ENCODE measurements at regions not wholly inside any gene's neighbourhood (a gene's known extent, or its start where the extent isn't known, plus 50 kb on each side); places are given as distances from the start of the nearest gene placed in this dataset.
A peak's percentile ranks its signal among the peaks of the same experiment; 100 is the strongest.
"Not testable (repeated sequence)": the region's sequence is repeated elsewhere in the genome, so short reads cannot be mapped to it uniquely, and the experiment has no call there.

DNA sequence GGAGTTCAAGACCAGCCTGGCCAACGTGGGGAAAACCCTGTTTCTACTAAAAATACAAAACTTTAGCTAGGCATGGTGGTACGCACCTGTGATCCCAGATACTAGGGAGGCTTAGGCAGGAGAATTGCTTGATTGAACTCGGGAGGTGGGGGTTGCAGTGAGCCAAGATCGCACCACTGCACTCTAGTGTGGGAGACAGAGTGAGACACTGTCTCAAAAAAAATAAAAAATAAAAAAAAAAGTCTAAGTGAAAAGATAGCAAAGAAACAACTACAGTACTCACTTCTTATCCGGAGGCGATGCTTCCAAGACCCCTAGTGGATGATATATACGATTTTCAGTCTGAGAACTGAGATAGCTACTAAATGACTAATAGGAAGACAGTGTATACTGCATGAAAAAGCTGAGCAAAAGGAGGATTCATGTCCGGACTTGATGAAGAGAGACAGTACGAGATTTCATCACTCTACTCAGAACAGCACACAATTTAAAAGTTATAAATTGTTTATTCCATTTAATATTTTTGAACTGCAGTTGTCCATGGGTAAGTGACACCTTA is 138.7 kb upstream of the GOLGA6L6 start:
- not testable (repeated sequence) for DNase-seq

DNA sequence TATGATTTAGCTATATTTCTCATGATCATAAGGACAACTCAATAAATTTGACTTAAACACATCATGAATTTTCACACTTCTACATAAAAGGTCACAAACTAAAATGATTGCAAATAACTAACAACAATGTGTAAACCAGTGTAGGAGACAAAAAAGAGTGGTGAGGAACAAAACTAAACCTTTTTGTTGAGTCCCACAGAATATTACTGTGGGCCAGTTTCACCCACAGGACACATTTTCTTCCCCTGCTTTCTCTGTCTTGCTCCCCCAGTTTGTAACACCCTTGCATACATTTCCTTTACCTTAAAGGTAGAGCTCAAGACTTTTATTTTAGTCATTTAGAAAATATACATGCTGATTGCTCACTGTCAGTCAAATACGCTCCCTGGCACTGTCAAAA is 130.9 kb upstream of the GOLGA6L6 start:
- DNase-seq: no peak

DNA sequence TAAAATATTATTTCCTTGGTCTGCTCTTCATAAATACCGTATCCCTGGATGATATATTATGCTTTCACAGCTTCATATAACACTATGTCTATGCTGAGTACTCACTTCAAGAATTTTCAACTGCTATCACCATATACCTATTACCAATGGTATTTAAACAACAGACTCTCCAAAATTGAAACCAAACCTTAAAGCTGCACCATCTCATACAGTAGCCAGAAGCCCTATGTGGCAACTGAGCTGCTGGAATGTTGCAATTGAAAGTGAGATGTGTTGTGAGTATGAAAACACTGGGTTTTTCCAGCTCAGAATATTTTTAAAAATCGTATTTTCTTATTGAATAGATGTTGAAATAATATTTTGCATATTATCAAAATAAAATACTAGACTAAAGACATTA is 130.1 kb upstream of the GOLGA6L6 start:
- no peak for DNase-seq

DNA sequence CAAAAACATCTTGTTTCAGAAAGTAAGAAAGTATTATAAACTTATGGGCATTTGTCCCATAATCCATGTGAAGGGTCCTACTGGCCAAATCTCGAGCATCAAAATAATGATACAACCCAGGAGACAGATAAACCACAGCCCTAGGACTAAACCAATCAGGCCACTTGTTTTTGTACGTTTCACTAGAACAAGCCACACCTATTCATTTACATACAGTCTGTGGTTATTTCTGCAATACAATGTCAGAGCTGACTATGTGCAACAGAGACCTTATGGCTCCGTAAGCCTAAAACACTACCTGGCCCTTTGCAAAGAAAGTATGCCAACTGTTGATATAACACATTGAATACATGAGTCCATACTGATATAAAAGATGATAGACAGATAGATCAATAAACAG is 124.8 kb upstream of the GOLGA6L6 start:
- not testable (repeated sequence) for DNase-seq

DNA sequence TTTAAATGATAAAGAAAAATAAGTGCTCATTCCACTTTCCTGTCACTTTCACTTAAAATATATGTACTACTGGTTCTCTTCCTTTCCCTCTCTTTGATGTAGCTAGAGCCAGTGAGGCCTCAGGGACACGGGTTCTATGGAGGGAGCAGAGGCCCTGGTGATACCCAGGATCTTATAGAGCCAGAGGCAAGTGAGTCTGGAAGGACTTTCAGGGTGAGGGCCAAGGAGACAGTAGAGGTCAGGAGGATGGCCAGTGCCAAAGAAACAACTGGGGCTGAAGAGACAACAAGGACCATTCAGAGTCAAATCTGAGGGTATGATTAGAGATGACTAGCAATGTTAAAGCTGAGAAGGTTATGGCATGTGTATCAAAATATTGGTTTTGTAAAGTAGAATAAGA is 124.1 kb upstream of the GOLGA6L6 start:
- no peak for DNase-seq

DNA sequence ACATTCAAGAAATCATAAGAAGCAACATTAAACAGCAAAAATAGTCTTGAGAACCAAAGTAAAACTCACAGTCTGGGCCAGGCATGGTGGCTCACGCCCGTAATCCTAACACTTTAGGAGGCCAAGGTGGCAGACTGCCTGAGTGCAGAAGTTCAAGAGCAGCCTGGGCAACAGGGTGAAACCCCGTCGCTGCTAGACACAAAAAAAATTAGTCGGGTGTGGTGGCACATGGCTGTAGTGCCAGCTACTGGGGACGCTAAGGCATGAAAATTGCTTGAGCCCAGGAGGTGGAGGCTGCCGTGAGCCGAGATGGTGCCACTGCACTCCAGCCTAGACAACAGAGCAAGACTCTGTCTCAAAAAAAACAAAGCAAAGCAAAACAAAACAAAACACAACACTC is 117.7 kb upstream of the GOLGA6L6 start:
- DNase-seq: no peak

DNA sequence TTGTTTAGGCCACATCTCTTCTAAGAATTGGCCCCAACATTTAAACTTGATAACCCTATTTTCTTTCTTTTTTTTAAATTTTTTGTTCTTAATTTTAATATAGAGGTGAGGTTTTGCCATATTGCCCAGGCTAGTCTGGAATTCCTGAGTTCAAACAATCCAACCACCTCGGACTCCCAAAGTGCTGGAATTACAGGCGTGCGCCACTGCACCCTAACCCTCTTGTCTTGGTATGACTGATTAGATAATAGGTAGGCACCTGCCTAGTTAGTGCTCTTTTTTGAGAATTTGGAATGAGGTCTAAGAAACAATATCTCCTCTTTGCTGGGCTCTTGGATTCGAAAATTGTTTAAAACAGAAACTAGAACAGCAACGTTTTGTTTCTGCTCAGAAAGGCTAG is 116.4 kb upstream of the GOLGA6L6 start:
- no peak for DNase-seq

DNA sequence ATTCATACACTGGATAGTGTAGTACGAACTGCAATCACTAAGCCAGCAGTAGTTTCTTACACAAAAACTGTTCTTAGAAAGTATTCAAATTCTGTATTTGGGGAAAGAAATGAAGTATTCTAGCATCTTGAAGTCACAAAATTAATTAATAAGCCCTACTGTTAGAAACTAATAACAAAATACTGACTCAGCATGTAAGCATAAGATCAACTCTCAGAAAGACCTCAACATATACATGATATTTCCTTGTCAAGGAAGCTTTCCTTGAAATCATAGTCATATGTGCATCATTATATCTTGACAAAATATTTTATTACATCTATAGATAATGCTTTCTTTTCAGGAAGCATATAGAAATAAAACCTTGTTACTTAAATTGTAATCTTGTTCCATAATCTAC is 115.5 kb upstream of the GOLGA6L6 start:
- DNase-seq: no peak

DNA sequence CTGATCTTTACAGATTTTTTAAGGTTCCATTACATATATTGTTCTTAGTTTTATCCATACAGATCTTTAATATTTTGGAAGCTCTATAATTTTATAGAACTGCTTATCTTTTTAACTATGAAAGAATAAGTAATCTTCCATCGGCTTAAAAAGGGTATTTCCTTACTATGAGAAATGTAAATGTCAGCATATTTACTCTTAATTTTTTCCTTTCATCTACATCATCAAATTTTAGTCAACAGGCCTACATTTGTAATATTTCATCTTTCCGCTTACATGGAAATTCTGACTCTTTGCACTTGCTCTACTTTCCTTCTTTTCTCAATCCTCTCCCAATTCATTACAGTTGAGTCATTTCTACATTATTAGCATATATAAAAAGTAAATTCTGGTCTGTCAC is 111.3 kb upstream of the GOLGA6L6 start:
- no peak for DNase-seq

DNA sequence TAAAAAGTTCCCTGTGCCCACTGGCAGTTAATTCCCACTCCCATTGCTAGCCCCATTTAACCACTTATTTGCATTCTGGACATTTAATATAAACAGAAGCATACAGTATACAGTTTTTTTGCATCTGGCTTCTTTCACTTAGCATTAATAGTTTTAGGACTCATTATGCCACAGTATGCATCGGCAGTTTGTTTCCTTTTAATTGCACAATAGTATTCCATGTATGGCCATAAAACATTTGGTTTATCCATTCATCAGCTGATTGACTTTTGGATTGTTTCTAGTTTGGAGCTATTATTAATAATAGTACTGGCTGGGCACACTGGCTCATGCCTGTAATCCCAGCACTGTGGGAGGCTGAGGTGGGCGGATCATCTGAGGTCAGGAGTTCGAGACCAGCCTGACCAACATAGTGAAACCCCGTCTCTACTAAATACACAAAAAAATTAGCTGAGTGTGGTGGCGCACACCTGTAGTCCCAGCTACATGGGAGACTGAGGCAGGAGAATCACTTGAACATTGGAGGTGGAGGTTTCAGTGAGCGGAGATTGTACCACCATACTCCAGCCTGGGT is 106.9 kb upstream of the GOLGA6L6 start:
- not testable (repeated sequence) for DNase-seq

DNA sequence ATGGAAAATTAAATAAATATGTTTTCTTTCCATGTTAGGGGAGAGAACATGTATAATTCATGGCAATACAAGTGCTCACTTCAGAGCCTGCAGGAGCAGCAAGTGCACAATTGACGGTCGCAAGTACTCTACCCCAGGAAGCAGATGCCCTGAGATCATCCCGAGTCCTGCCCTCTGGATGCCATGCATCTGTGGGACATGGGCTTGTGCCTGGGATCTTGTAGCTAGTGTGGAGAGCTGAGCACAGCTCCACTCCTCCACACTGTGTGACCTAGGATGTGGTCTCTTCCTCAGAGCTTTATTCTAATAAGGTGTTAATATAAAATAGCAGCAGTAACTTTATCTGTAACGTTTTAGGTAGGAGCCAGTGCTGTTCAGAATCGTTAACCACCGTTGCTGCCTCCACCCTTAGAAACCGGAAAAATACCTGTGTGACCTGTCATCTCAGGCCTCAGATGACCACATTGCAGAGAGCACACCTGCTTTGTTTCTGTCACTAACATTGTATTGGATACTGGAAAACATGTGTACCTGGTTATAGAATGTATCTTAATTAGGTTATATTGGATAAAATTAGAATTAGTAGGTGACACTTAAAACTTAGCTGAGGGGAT is 105.0 kb upstream of the GOLGA6L6 start:
- DNase-seq: no peak

DNA sequence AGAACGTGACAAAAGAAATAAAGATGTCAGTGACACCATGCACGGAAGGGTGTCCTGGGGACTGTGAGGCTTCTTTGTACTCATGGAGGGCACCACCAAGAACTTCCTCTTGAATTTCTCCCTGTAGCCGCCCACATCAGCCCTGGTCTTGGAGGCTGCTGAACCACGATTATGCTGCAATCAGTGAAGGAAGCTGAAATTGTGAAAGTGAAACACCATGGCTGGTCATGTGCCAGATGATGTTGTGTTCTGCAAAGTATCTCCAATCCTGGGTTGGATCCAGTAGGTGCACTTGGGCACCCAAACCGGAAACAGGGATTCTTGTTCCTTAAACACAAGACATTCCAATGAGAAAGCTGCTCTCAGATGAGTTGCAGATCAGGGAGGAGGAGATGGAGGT is 104.4 kb upstream of the GOLGA6L6 start:
- DNase-seq: peak; percentile 49

DNA sequence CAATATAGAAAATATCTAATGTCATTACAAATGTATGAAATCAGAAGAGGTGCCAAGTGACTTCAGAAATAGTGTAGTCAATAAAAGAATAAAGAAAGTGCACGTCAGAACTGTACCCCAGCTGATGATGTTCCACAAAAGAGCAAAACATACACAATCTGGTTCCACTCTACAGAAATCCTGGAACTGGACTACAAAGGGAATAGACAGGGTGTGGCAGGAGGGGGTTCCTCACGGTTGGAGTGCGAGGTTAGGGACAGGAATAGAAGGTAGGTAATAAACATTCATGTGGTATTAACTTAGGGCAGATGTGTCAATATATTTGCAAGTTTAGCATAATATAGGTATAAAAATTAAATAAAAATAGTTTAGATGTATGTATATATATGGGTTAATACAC is 103.3 kb upstream of the GOLGA6L6 start:
- DNase-seq: no peak

DNA sequence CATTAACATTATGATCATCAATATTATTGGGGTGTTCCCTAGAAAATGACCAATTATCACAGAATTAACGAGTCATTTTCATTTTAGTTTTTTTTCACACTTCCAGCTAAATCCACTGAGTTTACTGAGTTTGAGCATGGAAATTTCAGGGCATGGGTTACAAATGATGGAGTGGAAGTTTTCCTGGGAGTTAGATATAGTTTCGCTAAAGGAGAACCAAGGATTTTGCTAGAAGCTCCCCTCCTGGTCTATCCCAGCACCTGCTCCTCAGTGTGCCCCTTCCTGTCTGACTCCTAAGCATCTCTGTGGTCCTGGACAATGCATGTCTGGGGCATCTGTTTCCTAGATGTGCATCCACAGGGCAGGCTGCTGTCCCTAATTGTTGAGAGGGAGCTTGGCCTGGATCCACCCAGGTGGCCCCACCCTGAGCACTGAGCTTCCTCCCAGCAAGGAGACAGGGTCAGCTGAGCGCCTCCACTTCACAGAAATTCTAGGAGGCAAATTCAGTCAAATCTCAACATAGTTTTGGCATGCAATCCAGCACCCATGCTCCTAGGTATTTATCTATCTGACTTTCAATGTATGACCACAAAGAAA is 102.3 kb upstream of the GOLGA6L6 start:
- no peak for DNase-seq

DNA sequence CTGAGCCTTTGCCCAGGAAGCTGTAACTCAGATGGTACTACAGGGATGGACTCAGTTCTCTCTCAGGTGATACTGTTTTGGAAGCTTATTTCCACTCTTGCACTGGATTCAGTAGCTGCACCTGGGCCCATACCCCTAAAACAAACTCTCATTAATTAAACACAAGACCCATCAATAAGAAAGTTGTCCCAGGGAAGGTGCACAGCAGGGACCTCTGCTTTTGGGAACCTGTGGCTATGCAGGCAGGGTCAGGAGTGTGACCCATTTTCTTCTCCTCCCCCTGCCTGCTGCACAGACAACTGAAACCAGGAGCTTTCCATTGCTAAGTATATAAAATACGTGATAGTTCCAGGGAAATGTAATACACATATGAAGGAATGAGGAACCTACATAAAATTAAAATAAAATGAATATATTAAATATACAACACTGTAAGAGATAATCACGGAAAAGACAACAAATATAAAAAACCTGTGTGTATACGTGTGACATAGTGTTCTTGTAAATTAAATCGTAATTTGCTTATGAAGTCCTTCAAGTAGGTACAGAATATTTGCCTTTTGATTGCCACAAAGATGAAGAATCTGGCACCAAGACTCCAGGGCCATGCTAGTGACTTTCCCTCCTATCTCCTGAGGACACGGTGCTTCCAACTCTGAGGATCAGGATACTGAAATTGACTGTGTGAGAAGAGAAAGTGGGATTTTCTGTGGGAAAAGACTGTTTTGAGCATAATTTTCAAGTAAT is 101.6 kb upstream of the GOLGA6L6 start:
- no peak for DNase-seq

DNA sequence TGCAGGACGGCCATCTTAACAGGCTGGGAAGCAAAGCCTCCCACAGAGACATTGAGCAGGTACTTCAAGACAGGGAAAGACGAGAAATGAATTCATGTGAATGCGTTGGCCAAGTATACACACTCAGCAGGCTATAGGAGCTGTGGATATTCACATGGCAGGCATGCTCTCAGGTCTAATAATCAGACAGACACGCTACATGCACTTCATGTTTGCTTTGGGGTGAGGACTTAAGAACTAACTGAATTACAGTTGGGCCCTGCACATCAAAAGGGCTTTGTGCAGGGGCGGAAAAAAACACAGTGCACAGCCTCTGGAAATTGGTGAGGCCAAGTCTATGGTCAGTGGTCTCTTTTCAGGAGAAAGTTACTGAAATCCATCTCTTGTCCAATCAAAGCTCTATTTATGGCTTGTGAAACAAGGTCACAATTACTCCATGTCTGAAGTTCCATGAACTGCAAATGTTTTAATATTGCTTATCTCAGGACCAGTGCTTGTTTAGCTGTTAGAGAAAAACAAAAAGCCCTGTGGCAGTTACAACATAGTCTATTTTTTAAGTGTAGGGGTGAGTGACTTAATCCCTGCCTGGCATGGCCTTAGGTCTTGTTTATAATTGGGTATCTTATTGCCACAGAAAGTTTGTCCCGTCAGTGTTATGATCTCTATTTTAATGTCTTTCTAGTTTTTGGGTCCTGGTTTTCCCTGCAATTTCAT is 100.6 kb upstream of the GOLGA6L6 start:
- DNase-seq: no peak

DNA sequence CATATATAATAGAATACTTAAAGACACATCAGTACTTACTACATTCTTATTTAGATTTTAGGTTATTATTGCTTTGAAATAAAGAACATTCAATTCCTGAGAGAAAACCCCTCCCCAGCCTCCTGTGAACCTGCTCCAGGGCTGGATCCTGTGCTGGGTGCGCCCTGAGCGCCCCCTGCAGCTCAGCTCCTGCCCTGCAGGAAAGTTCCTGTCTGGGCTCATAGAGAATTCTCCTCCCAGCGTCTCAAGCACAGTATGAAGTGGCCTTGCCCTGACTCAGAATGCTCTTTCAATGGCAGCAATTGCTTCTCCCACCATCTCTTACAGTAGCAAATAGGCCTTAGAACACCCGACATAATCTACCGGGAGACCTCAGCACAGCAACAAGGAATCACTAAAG is 98.8 kb upstream of the GOLGA6L6 start:
- not testable (repeated sequence) for DNase-seq

DNA sequence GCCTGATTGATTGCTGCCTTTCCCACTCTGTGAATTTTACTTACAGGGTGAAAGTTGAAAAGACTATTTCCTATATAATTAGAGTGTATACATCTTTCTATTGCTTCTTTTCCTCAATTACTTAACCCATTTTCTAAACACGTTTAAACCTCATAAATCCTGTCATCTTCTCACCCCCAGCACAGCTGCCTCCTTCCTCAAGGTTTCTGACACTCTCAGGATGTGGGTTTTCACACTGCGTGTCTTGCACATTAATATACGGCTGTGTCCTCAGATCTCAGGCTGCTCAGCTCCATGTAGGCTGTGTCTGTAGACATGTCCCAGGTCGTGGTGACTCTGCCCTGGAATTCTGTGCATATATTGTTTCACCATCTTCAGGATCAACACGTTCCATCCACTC is 97.6 kb upstream of the GOLGA6L6 start:
- DNase-seq: not testable (repeated sequence)

DNA sequence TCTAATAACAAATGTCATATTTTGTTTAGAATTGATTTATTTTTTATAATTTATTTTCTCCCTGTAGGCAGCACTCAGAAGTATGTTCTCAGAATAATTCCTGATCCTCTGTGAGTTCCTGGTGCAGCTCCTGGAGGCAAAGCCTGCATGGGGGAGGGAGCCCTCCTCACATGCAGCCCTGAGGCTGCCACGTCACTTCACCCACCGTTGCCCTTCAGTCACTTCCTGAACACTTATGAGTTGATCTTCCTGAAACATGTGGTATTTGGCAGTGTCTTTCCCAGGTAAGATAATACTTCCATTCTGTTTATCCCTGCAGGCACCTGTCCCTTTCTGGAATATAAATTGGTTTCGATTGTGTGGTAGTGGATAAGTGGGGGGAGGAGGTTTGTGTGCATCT is 95.9 kb upstream of the GOLGA6L6 start:
- DNase-seq: not testable (repeated sequence)

DNA sequence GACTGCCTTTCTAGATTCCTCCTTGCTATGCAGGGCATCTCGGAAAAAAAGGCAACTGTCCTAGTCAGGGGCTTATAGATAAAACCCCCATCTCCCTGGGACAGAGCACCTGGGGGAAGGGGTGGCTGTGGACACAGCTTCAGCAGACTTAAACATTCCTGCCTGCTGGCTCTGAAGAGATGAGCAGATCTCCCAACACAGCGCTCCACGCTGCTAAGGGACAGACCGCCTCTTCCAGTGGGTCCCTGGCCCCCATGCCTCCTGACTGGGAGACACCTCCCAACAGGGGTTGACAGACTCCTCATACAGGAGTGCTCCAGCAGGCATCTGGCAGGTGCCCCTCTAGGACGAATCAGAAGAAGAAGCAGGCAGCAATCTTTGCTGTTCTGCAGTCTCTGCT is 87.9 kb upstream of the GOLGA6L6 start:
- DNase-seq: not testable (repeated sequence)

DNA sequence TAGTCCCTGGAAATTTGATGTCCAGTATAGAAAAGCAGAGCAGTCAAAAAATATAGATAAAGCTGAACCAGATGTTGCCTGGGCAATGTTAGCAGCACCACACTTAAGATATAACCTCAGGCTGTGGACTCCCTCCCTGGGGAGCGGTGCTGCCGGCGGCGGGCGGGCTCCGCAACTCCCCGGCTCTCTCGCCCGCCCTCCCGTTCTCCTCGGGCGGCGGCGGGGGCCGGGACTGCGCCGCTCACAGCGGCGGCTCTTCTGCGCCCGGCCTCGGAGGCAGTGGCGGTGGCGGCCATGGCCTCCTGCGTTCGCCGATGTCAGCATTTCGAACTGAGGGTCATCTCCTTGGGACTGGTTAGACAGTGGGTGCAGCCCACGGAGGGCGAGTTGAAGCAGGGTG is 86.9 kb upstream of the GOLGA6L6 start:
- DNase-seq: not testable (repeated sequence)

DNA sequence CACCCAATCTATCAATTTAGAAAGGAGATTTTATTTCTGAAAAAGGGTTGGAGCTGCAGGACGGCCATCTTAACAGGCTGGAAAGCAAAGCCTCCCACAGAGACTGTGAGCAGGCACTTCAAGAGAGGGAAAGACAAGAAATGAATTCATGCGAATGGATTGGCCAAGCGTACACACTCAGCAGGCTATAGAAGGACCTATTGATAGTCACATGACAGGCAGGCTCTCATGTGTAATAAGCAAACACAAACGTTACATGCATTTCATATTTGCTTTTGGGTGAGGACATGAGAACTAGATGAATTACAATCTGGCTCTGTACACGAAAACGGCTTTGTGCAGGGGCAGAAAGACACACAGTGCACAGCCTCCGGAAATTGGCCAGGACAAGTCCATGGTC is 83.9 kb upstream of the GOLGA6L6 start:
- DNase-seq: not testable (repeated sequence)

DNA sequence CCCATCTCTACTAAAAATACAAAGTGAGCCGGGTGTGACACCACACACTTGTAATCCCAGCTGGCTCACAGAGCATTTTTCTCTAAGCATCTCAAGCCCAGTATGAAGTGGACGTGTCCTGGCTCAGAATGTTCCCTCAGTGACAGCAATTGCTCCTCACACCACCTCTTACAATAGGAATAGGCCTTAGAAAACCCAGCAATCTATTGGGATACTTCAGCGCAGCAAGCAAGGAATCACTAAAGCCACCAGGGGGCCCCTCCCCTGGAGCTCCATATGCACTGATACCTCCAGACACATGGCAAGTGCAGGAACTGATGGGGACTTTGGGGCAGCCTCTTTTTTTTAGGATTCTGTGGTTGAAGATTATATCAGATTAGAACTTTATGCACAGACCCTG is 82.5 kb upstream of the GOLGA6L6 start:
- peak; percentile 53 for DNase-seq

All from stimulated activated CD4-positive, alpha-beta T cell treated with anti-CD3 and anti-CD28 coated beads, Interleukin-15, amount 100 ng/mL, for 24 hours (primary cell).